RWPE1 (cell line): ENCODE measurements at regions not wholly inside any gene's neighbourhood (a gene's known extent, or its start where the extent isn't known, plus 50 kb on each side); places are given as distances from the start of the nearest gene placed in this dataset.

Experiments
- CTCF ChIA-PET: fragments of 350-600 bp; sonication (Branson Sonifier 250); formaldehyde crosslinking; extraction: SDS; loops from one replicate; lab custom pipeline; 2021; lab: Yijun Ruan, JAX
- POLR2A ChIA-PET: fragments of 400-600 bp; formaldehyde crosslinking; extraction: SDS; loops from one replicate; lab custom pipeline; 2020; ENCODE audit warnings: antibody characterized with exemption; ENCODE audit not compliant: low non-redundant PET; lab: Yijun Ruan, JAX
- DNase-seq: peaks from one replicate; pipeline ENCODE4 v3.0.0; 2012; ENCODE audit warnings: low spot score
- H3K27ac ChIP-seq: fragments of 450-650 bp; 2 replicates; pipeline ENCODE4 v1.5.1; 2017
- TF ChIP-seq, protein P1 (sequence below): fragments of 450-650 bp; conservative IDR thresholded peaks from 2 replicates; pipeline ENCODE4 v1.5.1; 2017; ENCODE audit warnings: low read depth, mild to moderate bottlenecking

DNA sequence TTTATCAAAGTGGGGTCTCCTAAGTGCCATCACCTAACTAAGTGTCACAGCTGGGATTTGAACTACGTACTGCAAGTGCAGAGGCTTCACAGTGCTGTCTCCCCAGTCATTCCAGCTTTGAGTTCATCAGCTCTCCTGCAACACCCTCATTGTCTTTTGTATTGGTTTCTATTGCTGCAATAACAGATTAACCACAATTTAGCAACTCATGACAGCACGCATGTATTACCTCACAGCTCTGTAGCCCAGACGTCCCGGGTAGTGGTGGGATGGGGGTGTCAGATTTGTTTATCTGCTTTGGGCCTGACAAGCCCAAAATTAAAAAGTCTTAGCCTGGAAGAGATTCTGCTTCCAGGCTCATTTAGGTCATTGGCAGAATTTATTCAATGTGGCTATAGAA is 220.5 kb upstream of the LRRN1 start:
- H3K27ac ChIP-seq = no peak overlapping the region
- TF ChIP-seq, protein P1, sequence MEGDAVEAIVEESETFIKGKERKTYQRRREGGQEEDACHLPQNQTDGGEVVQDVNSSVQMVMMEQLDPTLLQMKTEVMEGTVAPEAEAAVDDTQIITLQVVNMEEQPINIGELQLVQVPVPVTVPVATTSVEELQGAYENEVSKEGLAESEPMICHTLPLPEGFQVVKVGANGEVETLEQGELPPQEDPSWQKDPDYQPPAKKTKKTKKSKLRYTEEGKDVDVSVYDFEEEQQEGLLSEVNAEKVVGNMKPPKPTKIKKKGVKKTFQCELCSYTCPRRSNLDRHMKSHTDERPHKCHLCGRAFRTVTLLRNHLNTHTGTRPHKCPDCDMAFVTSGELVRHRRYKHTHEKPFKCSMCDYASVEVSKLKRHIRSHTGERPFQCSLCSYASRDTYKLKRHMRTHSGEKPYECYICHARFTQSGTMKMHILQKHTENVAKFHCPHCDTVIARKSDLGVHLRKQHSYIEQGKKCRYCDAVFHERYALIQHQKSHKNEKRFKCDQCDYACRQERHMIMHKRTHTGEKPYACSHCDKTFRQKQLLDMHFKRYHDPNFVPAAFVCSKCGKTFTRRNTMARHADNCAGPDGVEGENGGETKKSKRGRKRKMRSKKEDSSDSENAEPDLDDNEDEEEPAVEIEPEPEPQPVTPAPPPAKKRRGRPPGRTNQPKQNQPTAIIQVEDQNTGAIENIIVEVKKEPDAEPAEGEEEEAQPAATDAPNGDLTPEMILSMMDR = no peak
- CTCF ChIA-PET = no interaction called here
- POLR2A ChIA-PET = no interaction called here
- no peak for DNase-seq

GRCh38 chr3:3577823-3578222 is 221.4 kb upstream of the LRRN1 start:
- ChIA-PET POLR2A (no interaction called here), CTCF (no interaction called here)
- no peak overlapping the region for H3K27ac ChIP-seq
- TF ChIP-seq, protein P1 = no peak
- DNase-seq = no peak

DNA sequence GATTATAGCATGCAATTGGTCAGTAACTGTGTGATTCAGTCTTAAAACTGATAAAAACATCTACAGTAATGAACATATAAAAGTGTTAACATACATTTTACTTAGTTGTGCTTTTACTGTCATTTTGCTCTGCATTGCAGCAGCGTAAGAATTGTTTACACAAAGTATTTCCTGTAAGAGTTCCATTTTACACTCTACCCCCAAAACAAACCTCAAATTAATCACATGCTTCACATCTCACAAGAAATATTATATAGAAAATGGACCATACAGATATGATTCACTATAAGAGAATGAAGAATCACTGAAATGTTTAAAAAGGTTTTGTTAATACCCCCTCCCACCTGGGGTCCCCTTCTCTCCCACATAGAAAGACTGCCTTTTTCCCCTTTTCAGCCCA is 225.9 kb upstream of the LRRN1 start:
- ChIA-PET POLR2A (no interaction called here), CTCF (no interaction called here)
- DNase-seq = no peak
- TF ChIP-seq, protein P1 = no peak
- H3K27ac ChIP-seq = no peak overlapping the region

- ChIA-PET CTCF (no interaction called here), POLR2A (no interaction called here)
- DNase-seq = no peak
- H3K27ac ChIP-seq = no peak overlapping the region
- TF ChIP-seq, protein P1 = no peak
Observed at GRCh38 chr3:3560591-3561311, 238.5 kb upstream of the LRRN1 start.

GRCh38 chr3:3559786-3560185 is 239.4 kb upstream of the LRRN1 start:
- POLR2A ChIA-PET = no interaction called here
- CTCF ChIA-PET = interaction anchor here (0.5 kb wide), 1 partner anchor 325 kb away, joined by 3 read pairs; no protein-coding TSS in a partner anchor
- H3K27ac ChIP-seq = no peak overlapping the region
- DNase-seq = no peak
- TF ChIP-seq, protein P1 = no peak

DNA sequence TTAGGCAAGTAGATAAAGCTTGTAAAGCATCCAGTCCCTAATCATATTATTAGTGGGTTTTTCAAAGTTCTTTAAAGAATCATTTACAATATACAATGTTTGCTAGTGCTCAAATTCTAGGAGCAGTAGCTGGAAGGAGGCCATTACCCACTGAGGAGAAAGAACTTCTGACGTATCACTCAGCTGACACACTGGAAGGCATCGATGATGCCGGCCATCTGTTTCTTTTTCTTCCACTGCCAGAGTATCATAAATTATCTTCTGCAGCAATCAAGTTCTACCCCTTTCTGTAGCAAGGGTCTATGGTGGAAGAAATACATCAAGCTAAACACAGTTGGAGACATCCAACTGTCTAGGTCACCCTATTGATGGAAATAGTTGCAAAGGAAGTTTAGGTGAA is 243.2 kb upstream of the LRRN1 start:
- TF ChIP-seq, protein P1 = no peak
- H3K27ac ChIP-seq = no peak overlapping the region
- ChIA-PET POLR2A (no interaction called here), CTCF (interaction anchor here (1.1 kb wide), 1 partner anchor 15 kb away, joined by 5 read pairs; no protein-coding TSS in a partner anchor)
- no peak for DNase-seq
